Activated T-helper 2 cell treated with anti-CD3 and anti-CD28 coated beads, Interferon-gamma antibody, Interleukin-2, Interleukin-4, amounts not matched to agents 10 μg/mL and 5 μg/mL and 100 μg/mL, durations not matched to agents 14 hours and 24 hours and 36 hours (primary cell): ENCODE measurements at regions not wholly inside any gene's neighbourhood (a gene's known extent, or its start where the extent isn't known, plus 50 kb on each side); places are given as distances from the start of the nearest gene placed in this dataset.
"Not testable (repeated sequence)": the region's sequence is repeated elsewhere in the genome, so short reads cannot be mapped to it uniquely, and the experiment has no call there.

Source experiments
- DNase-seq: peaks from one replicate; pipeline ENCODE4 v3.0.0; 2021; ENCODE audit warnings: low spot score
- H3K27ac Mint-ChIP-seq: one replicate; pipeline ENCODE4 v1.8.0; 2021; ENCODE audit warnings: mixed read lengths
- H3K27me3 Mint-ChIP-seq: one replicate; pipeline ENCODE4 v1.8.0; 2021; ENCODE audit warnings: low read depth, mixed read lengths
- H3K36me3 Mint-ChIP-seq: one replicate; pipeline ENCODE4 v1.8.0; 2021; ENCODE audit warnings: low read depth, mixed read lengths
- H3K4me1 Mint-ChIP-seq: one replicate; pipeline ENCODE4 v1.8.0; 2021; ENCODE audit warnings: low read depth, mixed read lengths
- H3K4me3 Mint-ChIP-seq: one replicate; pipeline ENCODE4 v1.8.0; 2021; ENCODE audit warnings: low read depth, mild to moderate bottlenecking, moderate library complexity, mixed read lengths
- H3K9me3 Mint-ChIP-seq: one replicate; pipeline ENCODE4 v1.8.0; 2021; ENCODE audit warnings: mixed read lengths
- intact Hi-C: fragments of 100-400 bp; cut with micrococcal nuclease; formaldehyde crosslinking; loops from one replicate; pipeline ENCODE4 v1.15.1; 2023

DNA sequence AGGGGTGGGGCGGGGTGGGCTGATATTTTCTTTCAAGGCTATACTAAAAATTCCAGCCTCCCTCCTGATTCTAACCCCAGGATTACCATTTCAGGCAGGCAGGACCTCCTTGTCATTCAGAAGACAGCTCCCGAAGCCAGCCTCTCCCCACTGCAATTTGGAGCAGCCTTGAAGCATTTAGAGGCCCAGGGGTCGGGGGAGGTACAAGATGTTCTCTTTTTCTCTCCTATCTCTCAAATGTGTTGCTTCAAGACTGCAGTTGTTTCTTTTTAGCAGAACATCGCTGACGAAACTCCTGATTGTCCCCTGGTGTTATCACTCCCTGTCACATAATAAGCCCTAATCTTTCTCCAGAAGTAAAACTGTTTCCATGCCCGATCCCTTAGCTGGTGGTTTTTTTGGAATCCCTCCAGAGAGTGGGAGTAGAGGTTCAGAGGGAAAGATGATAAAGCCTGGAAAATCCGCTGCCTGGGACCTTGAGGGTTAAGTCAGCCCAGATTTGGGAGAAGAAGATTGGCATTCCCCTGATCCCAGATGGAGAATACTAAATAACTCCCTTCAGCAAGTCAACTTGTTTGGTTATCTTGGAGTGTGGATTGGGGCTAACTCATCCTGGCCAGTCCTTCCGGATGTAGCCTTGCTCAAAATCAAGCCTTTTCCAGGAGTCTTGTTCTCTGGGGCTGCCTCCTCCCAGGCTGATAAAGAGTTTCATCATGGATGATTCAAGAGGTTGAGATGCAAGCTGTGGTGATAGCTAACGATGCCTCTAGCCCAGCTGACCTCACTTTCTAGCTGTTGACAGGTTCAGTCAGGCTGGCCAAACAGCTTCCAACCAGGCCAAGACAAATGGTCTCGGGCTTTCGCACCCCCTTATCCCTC is 71.3 kb downstream of the SOX9 start:
- Mint-ChIP-seq H3K4me3 (no peak overlapping the region), H3K36me3 (no peaks in the 10 kb centered on the region), H3K9me3 (peaks cover 13% of the 10 kb centered on the region), H3K27me3 (no peaks in the 10 kb centered on the region), H3K4me1 (no peaks in the 10 kb centered on the region), H3K27ac (no peak overlapping the region)
- intact Hi-C loops, result no loop called here
- DNase-seq, result no peak

DNA sequence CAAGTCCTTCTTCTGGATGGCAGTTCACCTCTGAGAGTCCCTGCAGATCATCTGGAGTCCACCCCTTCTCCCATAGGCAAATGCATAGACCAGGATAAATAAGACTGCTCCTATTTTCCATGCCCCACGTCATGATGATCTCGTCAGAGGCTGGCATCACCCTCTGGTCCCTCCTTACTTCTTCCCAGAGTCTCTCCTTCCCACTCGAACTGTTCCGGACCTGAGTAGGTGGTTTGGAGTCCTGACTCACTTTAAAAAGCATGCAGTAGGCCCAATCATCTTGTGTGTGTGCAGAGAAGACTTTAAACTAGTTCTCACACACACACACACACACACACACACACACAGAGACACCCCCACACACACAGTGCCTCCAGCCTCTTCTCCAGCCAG is 72.0 kb downstream of the SOX9 start:
- H3K36me3 Mint-ChIP-seq, result no peaks in the 10 kb centered on the region
- no peaks in the 10 kb centered on the region for H3K4me1 Mint-ChIP-seq
- no peak for DNase-seq
- no peaks in the 10 kb centered on the region for H3K27me3 Mint-ChIP-seq
- H3K4me3 Mint-ChIP-seq, result no peak overlapping the region
- H3K27ac Mint-ChIP-seq, result no peak overlapping the region
- intact Hi-C loops, result no loop called here
- peaks cover 14% of the 10 kb centered on the region for H3K9me3 Mint-ChIP-seq

DNA sequence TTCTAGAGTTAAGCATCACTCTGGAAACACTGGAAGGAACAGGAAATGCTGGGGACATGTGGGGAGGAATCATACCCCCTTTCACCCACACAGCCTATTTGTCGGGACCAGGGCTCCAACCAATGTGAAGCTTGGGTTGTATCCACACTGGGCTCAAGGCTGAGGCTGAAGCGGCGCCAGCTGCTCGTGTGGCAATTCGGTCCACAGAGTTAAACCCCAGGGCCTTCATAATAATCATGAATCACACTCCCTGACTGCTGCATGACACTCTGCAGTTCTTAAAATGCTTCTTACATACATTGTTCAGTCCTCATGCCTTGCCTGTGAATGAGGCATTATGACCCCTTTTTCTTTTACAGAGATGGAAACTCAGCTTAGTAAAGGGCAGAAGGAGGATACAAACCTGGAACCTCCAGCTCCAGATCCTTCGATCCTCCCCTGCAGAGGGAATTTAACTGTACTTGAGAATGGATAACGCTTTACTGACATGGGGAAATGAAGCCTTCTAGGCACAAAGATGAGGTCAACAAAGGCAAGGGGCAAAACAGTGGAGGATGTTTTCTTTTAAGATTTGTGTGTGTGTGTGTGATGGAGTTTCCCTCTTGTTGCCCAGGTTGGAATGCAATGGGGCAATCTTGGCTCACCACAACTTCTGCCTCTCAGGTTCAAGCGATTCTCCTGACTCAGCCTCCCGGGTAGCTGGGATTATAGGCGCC is 72.7 kb downstream of the SOX9 start:
- peaks cover 14% of the 10 kb centered on the region for H3K9me3 Mint-ChIP-seq
- H3K27me3 Mint-ChIP-seq, result no peaks in the 10 kb centered on the region
- H3K4me3 Mint-ChIP-seq, result no peak overlapping the region
- intact Hi-C loops, result no loop called here
- H3K27ac Mint-ChIP-seq, result no peak overlapping the region
- no peaks in the 10 kb centered on the region for H3K4me1 Mint-ChIP-seq
- H3K36me3 Mint-ChIP-seq, result no peaks in the 10 kb centered on the region
- DNase-seq, result no peak

DNA sequence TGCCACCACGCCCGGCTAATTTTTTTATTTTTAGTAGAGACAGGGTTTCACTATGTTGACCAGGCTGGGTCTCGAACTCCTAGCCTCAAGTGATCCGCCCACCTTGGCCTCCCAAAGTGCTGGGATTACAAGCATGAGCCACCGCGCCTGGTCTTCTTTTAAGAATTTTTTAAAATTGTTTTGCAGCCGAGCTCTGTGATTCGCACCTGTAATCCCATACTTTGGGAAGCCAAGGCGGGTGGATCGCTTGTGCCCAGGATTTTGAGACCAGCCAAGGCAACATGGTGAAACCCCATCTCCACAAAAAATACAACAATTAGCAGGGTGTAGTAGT is 73.3 kb downstream of the SOX9 start:
- DNase-seq, H3K36me3 Mint-ChIP-seq, H3K27me3 Mint-ChIP-seq, intact Hi-C loops, H3K27ac Mint-ChIP-seq, H3K4me3 Mint-ChIP-seq, H3K4me1 Mint-ChIP-seq: not testable (repeated sequence)
- H3K9me3 Mint-ChIP-seq, result peaks cover 14% of the 10 kb centered on the region

DNA sequence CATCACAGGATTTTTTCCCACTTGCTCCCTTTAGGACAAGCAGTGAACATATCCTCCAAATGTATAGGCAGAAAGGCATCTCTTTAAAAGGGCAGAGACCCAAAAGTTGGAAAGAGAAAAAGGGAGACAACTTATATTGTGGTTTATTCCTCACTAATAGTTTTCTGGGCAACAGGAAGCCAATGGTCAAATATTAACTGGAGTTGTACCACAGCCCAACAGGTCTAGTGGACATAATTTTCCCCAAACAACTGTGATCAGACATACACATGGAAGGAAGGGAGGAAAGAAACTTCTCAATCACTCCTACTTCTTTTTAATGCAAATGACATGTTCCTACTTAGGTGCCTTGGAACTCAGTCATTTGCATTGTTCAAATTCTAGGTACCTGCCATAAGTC is 78.4 kb downstream of the SOX9 start:
- intact Hi-C loops, result no loop called here
- H3K27me3 Mint-ChIP-seq, result no peaks in the 10 kb centered on the region
- no peak overlapping the region for H3K4me3 Mint-ChIP-seq

DNA sequence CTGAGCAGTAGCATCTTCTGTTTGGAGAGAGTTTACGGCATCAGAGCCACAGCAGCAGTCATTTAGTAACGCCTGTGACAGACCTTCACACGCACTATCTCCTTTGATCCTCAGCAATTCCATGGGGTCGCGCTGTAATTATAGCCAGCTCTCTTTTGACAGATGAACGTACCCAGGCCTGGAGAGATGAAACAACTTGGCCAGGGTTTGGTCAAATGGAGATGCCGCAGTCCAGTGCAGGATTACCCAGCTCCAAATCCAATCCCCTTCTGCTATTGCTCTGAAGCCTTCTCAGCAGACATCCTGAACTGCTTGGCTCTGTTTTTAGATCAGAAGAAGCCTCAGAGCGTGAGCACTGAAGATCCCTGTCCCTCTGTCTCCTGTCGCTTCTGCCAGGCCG is 83.9 kb downstream of the SOX9 start:
- H3K9me3 Mint-ChIP-seq, result no peaks in the 10 kb centered on the region
- no peak overlapping the region for H3K4me3 Mint-ChIP-seq
- no peaks in the 10 kb centered on the region for H3K36me3 Mint-ChIP-seq
- H3K27ac Mint-ChIP-seq, result no peak overlapping the region
- H3K4me1 Mint-ChIP-seq, result no peaks in the 10 kb centered on the region
- DNase-seq, result no peak
- no peaks in the 10 kb centered on the region for H3K27me3 Mint-ChIP-seq
- intact Hi-C loops, result no loop called here

More for the DNA sequence above, 78.4 kb downstream of the SOX9 start:
- DNase-seq, result no peak
- H3K27ac Mint-ChIP-seq, result no peak overlapping the region
- H3K36me3 Mint-ChIP-seq, result no peaks in the 10 kb centered on the region
- H3K4me1 Mint-ChIP-seq, result no peaks in the 10 kb centered on the region
- H3K9me3 Mint-ChIP-seq, result peaks cover 9% of the 10 kb centered on the region

DNA sequence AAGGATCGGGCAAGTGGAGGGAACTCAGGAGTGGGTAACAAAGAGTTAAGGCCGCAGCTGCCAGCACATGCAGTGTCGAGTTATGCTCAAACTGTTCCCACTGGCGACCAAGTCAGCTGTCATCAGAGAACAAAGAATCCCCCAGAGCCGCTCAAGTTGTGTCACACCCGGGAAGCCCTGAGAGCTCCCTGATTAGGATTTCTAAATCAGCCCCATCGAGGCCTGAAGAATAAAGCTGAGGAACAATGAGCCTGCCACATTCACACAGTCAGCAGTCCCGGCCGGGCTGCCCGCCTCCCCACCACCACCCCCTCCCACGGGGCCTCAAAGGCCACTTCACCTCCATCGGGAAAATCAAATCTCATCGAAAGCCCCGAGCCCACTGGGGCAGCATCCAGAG is 84.5 kb downstream of the SOX9 start:
- no peaks in the 10 kb centered on the region for H3K9me3 Mint-ChIP-seq
- intact Hi-C loops, result no loop called here
- no peaks in the 10 kb centered on the region for H3K36me3 Mint-ChIP-seq
- H3K4me1 Mint-ChIP-seq, result no peaks in the 10 kb centered on the region
- H3K4me3 Mint-ChIP-seq, result no peak overlapping the region
- no peaks in the 10 kb centered on the region for H3K27me3 Mint-ChIP-seq
- no peak for DNase-seq
- H3K27ac Mint-ChIP-seq, result no peak overlapping the region

DNA sequence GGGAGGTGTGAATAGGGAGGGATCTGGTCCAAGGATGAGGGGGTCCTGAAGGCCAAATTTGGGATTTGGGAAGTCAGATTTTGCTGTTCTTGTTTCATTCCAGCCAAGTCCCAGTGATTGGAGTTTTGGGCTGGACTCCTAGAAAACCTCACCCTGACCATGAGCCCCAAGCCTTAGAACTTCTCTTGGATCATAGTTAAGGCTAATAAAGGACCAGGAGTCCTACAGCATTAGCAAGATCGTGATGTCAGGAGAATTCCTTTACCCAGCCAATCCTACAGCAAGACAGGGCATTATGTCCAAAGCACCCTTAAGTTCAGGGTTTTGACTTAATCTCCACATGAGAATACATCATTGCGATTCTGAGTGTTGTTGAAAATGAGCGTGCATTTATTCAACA is 85.0 kb downstream of the SOX9 start:
- H3K27me3 Mint-ChIP-seq, result no peaks in the 10 kb centered on the region
- no peaks in the 10 kb centered on the region for H3K9me3 Mint-ChIP-seq
- no peak overlapping the region for H3K4me3 Mint-ChIP-seq
- no peak for DNase-seq
- intact Hi-C loops, result no loop called here
- no peaks in the 10 kb centered on the region for H3K4me1 Mint-ChIP-seq
- H3K27ac Mint-ChIP-seq, result no peak overlapping the region
- H3K36me3 Mint-ChIP-seq, result no peaks in the 10 kb centered on the region

DNA sequence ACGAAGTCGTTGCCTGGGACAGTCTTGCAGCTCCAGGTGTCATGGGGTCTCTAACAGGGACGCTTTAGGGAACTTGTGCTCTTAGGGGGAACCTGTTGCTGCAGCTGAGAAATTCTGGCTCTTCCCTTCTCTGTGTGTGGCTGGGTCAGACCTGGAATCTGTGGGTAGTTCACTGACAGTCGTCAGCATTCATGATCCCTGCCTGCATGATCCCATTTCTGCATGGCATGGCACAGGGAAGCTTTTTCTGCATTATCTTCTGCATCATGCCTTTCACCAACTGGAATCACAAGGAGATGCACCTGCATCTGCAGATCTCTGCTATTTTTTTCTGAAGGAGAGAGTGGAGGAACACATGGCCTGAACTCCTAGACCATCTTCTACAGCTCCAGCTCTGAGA is 85.6 kb downstream of the SOX9 start:
- H3K4me3 Mint-ChIP-seq, result no peak overlapping the region
- intact Hi-C loops, result no loop called here
- H3K36me3 Mint-ChIP-seq, result no peaks in the 10 kb centered on the region
- no peak for DNase-seq
- no peaks in the 10 kb centered on the region for H3K27me3 Mint-ChIP-seq
- H3K27ac Mint-ChIP-seq, result no peak overlapping the region
- no peaks in the 10 kb centered on the region for H3K4me1 Mint-ChIP-seq
- H3K9me3 Mint-ChIP-seq, result no peaks in the 10 kb centered on the region

DNA sequence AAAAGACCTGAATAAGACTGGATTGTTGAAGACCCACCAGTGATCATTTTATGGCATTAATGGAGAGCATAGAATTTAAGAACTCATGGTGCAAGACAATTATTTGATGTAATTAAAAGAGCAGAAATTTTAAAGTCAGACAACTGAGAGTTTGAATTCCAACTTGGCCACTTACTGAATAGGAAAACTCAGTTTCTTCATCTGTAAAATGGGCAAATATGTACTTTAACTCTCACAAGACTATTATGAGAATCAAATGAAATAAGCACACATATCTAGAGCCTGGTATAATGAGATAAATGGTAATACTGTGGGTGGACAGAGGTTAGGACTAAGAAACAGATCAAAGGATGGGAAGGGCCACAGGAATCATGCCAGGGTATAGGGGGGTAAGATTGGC is 88.0 kb downstream of the SOX9 start:
- no peak for DNase-seq
- H3K4me3 Mint-ChIP-seq, result no peak overlapping the region
- no peaks in the 10 kb centered on the region for H3K4me1 Mint-ChIP-seq
- H3K36me3 Mint-ChIP-seq, result no peaks in the 10 kb centered on the region
- H3K27ac Mint-ChIP-seq, result no peak overlapping the region
- intact Hi-C loops, result no loop called here
- no peaks in the 10 kb centered on the region for H3K9me3 Mint-ChIP-seq
- no peaks in the 10 kb centered on the region for H3K27me3 Mint-ChIP-seq

DNA sequence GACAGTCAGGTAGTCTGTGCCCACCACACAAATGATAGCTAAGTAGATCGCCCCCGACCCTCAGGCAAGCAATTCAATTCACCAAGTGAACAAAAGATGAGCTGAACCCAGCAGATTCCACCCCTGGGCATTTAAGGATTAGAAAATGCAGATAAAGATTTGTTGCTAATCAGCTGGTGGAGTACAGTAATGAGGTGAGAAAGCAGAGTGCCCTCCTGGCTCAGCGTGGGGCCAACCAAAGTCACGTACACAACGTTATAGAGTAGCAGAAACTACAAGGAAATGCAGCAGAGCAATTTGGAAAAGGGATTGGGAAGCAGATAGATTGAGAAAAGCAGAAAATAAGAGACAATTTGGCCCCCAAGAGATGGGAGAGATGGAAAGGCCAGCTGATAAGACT is 91.2 kb downstream of the SOX9 start:
- H3K36me3 Mint-ChIP-seq, result no peaks in the 10 kb centered on the region
- H3K4me3 Mint-ChIP-seq, result no peak overlapping the region
- intact Hi-C loops, result no loop called here
- H3K4me1 Mint-ChIP-seq, result no peaks in the 10 kb centered on the region
- H3K9me3 Mint-ChIP-seq, result no peaks in the 10 kb centered on the region
- no peak for DNase-seq
- H3K27ac Mint-ChIP-seq, result no peak overlapping the region
- H3K27me3 Mint-ChIP-seq, result no peaks in the 10 kb centered on the region

DNA sequence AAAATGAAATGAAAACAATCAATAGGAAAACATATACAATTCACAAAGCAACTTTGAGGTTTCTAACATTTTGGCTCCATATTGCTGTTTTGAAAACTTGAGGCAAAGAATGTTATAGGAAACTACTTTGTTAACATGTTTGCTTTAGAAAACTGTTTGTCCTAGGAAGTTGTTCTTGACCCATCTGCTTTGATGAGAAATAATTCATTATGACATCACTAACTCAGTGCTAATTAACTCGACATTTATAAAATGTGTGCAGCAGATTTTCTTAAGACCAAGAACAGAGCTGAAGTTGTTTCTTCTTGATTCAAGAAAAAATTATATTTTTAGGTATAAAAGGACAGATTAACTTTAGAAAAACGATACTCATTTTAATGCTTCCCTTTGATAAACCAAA is 94.7 kb downstream of the SOX9 start:
- no peaks in the 10 kb centered on the region for H3K36me3 Mint-ChIP-seq
- H3K9me3 Mint-ChIP-seq, result no peaks in the 10 kb centered on the region
- no peak for DNase-seq
- no peaks in the 10 kb centered on the region for H3K4me1 Mint-ChIP-seq
- H3K27ac Mint-ChIP-seq, result no peak overlapping the region
- intact Hi-C loops, result no loop called here
- no peak overlapping the region for H3K4me3 Mint-ChIP-seq
- peaks cover 16% of the 10 kb centered on the region for H3K27me3 Mint-ChIP-seq

DNA sequence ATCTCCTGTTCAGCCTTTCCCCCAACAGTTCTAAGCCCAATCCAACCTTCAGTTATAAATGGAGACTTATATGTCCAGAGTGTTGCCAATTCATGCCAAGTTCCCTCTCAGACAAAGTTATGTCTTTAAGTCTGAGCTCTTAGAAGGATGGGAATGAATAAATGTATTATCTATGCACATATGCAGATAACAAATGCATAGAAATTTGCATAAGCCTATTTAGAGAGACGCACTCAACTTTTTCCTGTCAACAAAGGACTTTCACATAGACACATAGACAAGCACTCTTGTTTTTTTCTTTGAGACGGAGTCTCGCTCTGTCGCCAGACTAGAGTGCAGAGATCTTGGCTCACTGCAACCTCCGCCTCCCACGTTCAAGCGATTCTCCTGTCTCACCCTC is 95.1 kb downstream of the SOX9 start:
- Mint-ChIP-seq H3K36me3 (no peaks in the 10 kb centered on the region), H3K27ac (no peak overlapping the region), H3K4me3 (no peak overlapping the region), H3K9me3 (no peaks in the 10 kb centered on the region), H3K27me3 (peaks cover 20% of the 10 kb centered on the region), H3K4me1 (no peaks in the 10 kb centered on the region)
- intact Hi-C loops, result no loop called here
- no peak for DNase-seq
